ENCODE measurements at regions not wholly inside any gene's neighbourhood (a gene's known extent, or its start where the extent isn't known, plus 50 kb on each side); places are given as distances from the start of the nearest gene placed in this dataset.

GRCh38 chr4:43264730-43265129 is 372.2 kb downstream of the GRXCR1 start:
- TF ChIP-seq, protein P1, sequence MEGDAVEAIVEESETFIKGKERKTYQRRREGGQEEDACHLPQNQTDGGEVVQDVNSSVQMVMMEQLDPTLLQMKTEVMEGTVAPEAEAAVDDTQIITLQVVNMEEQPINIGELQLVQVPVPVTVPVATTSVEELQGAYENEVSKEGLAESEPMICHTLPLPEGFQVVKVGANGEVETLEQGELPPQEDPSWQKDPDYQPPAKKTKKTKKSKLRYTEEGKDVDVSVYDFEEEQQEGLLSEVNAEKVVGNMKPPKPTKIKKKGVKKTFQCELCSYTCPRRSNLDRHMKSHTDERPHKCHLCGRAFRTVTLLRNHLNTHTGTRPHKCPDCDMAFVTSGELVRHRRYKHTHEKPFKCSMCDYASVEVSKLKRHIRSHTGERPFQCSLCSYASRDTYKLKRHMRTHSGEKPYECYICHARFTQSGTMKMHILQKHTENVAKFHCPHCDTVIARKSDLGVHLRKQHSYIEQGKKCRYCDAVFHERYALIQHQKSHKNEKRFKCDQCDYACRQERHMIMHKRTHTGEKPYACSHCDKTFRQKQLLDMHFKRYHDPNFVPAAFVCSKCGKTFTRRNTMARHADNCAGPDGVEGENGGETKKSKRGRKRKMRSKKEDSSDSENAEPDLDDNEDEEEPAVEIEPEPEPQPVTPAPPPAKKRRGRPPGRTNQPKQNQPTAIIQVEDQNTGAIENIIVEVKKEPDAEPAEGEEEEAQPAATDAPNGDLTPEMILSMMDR (conservative IDR thresholded peaks at IDR 0.05) = no peak
- TF ChIP-seq ZFX (IDR thresholded peaks at IDR 0.05) = no peak
